Neural crest cell (in vitro differentiated cells): ENCODE measurements at regions not wholly inside any gene's neighbourhood (a gene's known extent, or its start where the extent isn't known, plus 50 kb on each side); places are given as distances from the start of the nearest gene placed in this dataset.

Experiments
- DNase-seq: peaks from one replicate; pipeline ENCODE4 v3.0.0; 2021; ENCODE audit warnings: low read depth, mixed read lengths, low spot score
- H3K27ac Mint-ChIP-seq: one replicate; pipeline ENCODE4 v1.8.0; 2021; ENCODE audit warnings: mild to moderate bottlenecking, mixed read lengths; ENCODE audit not compliant: unreplicated experiment
- H3K27me3 Mint-ChIP-seq: 2 replicates; pipeline ENCODE4 v1.8.0; 2021; ENCODE audit warnings: low read depth, mild to moderate bottlenecking, mixed read lengths
- H3K36me3 Mint-ChIP-seq: 2 replicates; pipeline ENCODE4 v1.8.0; 2021; ENCODE audit warnings: low read depth, mild to moderate bottlenecking, mixed read lengths
- H3K4me1 Mint-ChIP-seq: 2 replicates; pipeline ENCODE4 v1.8.0; 2021; ENCODE audit warnings: mixed read lengths
- H3K4me3 Mint-ChIP-seq: one replicate; pipeline ENCODE4 v1.8.0; 2021; ENCODE audit warnings: mild to moderate bottlenecking, mixed read lengths
- H3K9me3 Mint-ChIP-seq: 2 replicates; pipeline ENCODE4 v1.8.0; 2021; ENCODE audit warnings: mixed read lengths
- CTCF ChIP-seq: fragments of 200-600 bp; sonication (generic); conservative IDR thresholded peaks from 2 replicates; pipeline ENCODE4 v1.5.0; 2021; ENCODE audit warnings: antibody characterized with exemption, mild to moderate bottlenecking

GRCh38 chr6:85971238-85971637 lies 328.6 kb upstream of the SYNCRIP start:
- H3K4me1 Mint-ChIP-seq, result no peaks in the 10 kb centered on the region

DNA sequence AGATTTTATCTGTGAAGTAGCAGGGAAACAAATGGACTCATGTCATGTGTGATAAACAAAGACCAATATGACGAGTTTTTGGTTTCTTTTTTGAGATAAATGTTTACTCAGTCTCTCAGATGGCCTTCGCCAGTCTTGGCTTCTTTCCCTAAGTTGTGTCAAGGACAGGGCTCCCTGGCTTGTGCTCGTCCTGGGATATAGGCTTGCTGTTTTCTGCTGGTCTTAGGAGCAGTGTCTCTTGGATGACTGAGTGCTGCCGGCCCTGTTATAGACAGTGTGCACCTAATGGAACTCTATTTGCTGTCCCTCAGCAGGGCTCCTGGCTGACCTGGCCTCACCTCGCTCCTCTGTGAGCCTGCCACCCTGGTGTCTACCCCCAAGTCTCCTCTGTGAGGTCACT lies 324.1 kb upstream of the SYNCRIP start:
- no peak for DNase-seq
- Mint-ChIP-seq H3K4me3 (no peak overlapping the region), H3K4me1 (no peaks in the 10 kb centered on the region), H3K27ac (no peak overlapping the region), H3K9me3 (peaks cover 3% of the 10 kb centered on the region), H3K36me3 (no peaks in the 10 kb centered on the region), H3K27me3 (no peaks in the 10 kb centered on the region)
- TF ChIP-seq CTCF, result no peak

More at GRCh38 chr6:85971238-85971637, 328.6 kb upstream of the SYNCRIP start:
- Mint-ChIP-seq H3K4me3 (no peak overlapping the region), H3K27me3 (no peaks in the 10 kb centered on the region), H3K27ac (no peak overlapping the region), H3K9me3 (peaks cover 4% of the 10 kb centered on the region), H3K36me3 (no peaks in the 10 kb centered on the region)
- TF ChIP-seq CTCF, result no peak
- DNase-seq, result no peak

DNA sequence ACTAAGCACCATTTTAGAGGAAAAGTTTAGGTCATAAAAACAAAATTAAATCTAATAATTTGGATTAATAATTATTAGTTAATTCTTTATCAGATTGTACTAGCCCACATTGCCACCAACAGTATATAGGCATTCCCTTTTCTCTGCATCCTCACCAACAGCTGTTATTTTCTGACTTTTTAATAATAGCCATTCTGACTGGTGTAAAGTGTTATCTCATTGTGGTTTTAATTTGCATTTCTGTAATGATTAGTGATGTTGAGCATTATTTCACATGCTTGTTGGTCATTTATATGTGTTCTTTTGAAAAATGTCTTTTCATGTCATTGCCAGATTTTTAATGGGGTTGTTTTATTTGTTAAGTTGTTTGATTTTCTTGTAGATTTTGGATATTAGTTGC lies 319.1 kb upstream of the SYNCRIP start:
- no peak for DNase-seq
- Mint-ChIP-seq H3K36me3 (peaks cover 2% of the 10 kb centered on the region), H3K4me3 (no peak overlapping the region), H3K4me1 (no peaks in the 10 kb centered on the region), H3K27ac (no peak overlapping the region), H3K9me3 (peaks cover 3% of the 10 kb centered on the region), H3K27me3 (no peaks in the 10 kb centered on the region)
- TF ChIP-seq CTCF, result no peak

DNA sequence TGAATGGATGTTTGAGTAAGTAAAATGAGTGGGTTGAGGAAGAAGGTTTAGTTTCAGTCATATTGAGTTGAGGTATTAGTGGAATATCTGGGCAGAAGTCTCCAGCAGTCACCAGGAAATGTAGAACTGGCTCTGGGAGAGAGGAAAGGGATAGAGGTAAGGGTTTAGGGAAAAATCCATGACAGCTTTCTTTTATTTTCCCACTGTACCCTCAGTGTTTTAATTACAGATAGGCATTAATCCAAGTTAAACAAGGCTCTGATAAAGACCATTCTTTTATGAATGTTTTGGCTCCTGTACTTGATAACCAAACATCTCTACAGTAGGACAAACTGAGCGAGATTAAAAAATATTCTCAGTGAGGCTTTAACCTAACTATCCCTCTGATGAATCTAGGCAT lies 318.4 kb upstream of the SYNCRIP start:
- Mint-ChIP-seq H3K9me3 (peaks cover 3% of the 10 kb centered on the region), H3K36me3 (peaks cover 2% of the 10 kb centered on the region), H3K27ac (no peak overlapping the region), H3K4me3 (no peak overlapping the region), H3K27me3 (no peaks in the 10 kb centered on the region), H3K4me1 (no peaks in the 10 kb centered on the region)
- TF ChIP-seq CTCF, result no peak
- DNase-seq, result no peak

- TF ChIP-seq CTCF, result no peak
- no peak for DNase-seq
- Mint-ChIP-seq H3K27ac (no peak overlapping the region), H3K9me3 (peaks cover 5% of the 10 kb centered on the region), H3K4me1 (peaks cover 12% of the 10 kb centered on the region), H3K27me3 (no peaks in the 10 kb centered on the region), H3K4me3 (no peak overlapping the region), H3K36me3 (peaks cover 10% of the 10 kb centered on the region)
Observed at GRCh38 chr6:85948481-85948880, 305.8 kb upstream of the SYNCRIP start.
